ENCODE measurements at regions not wholly inside any gene's neighbourhood (a gene's known extent, or its start where the extent isn't known, plus 50 kb on each side); places are given as distances from the start of the nearest gene placed in this dataset.

- Histone ChIP-seq H3K36me3 (ENCODE audit: control insufficient read depth, insufficient read depth, low read length) (no peaks in the 10 kb centered on the region), H3K79me2 (ENCODE audit: control insufficient read depth, insufficient read depth, low read length) (no peaks in the 10 kb centered on the region), H3K27me3 (ENCODE audit: control insufficient read depth, insufficient read depth, low read length) (peaks cover 11% of the 10 kb centered on the region), H3K9ac (ENCODE audit: insufficient read depth, low read length) (no peak overlapping the region), H4K20me1 (ENCODE audit: control insufficient read depth, extremely low read depth, insufficient read depth, low read length) (no peaks in the 10 kb centered on the region), H3K4me3 (replicated peaks in 1 of 4; ENCODE audit: control extremely low read depth in 1 of 4, insufficient read depth in 1 of 4, low read depth in 3 of 4, low read length in 4 of 4) (no peak overlapping the region), H2AFZ (ENCODE audit: low read length) (no peak overlapping the region), H3K4me1 (ENCODE audit: control insufficient read depth, extremely low read depth, insufficient read depth, low read length) (no peaks in the 10 kb centered on the region), H3K27ac (ENCODE audit: insufficient read depth, low read length) (no peak overlapping the region), H3K4me2 (ENCODE audit: extremely low read depth, insufficient read depth, low read length) (no peak overlapping the region), H3K9me3 (ENCODE audit: control insufficient read depth, insufficient read depth, low read depth, low read length) (no peaks in the 10 kb centered on the region)
- no peak for DNase-seq (ENCODE audit: low read depth in 2 of 2)
- TF ChIP-seq EZH2 (IDR thresholded peaks at IDR 0.05; ENCODE audit: low read length, missing control alignments), result no peak
- TF ChIP-seq, protein P1, sequence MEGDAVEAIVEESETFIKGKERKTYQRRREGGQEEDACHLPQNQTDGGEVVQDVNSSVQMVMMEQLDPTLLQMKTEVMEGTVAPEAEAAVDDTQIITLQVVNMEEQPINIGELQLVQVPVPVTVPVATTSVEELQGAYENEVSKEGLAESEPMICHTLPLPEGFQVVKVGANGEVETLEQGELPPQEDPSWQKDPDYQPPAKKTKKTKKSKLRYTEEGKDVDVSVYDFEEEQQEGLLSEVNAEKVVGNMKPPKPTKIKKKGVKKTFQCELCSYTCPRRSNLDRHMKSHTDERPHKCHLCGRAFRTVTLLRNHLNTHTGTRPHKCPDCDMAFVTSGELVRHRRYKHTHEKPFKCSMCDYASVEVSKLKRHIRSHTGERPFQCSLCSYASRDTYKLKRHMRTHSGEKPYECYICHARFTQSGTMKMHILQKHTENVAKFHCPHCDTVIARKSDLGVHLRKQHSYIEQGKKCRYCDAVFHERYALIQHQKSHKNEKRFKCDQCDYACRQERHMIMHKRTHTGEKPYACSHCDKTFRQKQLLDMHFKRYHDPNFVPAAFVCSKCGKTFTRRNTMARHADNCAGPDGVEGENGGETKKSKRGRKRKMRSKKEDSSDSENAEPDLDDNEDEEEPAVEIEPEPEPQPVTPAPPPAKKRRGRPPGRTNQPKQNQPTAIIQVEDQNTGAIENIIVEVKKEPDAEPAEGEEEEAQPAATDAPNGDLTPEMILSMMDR (conservative IDR thresholded peaks at IDR 0.05 in 1 of 2, IDR thresholded peaks at IDR 0.05 in 1 of 2; ENCODE audit: low read depth in 1 of 2, low read length in 2 of 2), result no peak
These were observed 50.8 kb upstream of the ZMIZ1 start for GRCh38 chr10:79017882-79018520.

DNA sequence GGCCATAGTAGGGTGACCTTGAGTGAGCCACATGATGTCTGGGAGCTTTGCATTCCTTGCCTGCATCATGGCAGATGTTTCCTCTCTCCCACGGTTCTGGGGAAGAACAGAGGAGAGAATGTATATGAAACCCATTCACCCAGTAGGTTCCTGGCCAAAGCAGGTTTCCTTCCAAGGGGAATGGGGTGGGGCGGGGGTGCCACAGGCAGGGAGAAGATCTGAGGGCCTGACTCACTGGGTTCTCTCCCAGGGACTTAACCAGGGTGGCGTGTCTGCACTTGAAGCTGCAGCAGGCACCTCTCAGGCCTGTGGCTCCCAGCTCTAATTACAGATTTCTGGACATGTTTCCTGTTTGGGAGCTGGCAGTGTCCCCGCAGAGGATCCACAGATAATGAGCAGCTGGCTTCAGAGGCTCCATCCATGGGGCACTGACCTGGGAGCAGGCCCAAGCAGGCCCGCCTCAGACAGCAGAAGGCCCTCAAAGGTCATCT, 50.2 kb upstream of the ZMIZ1 start:
- no peak overlapping the region for H3K4me2 ChIP-seq (ENCODE audit: extremely low read depth, insufficient read depth, low read length)
- no peaks in the 10 kb centered on the region for H3K4me1 ChIP-seq (ENCODE audit: control insufficient read depth, extremely low read depth, insufficient read depth, low read length)
- TF ChIP-seq, protein P1 (conservative IDR thresholded peaks at IDR 0.05 in 1 of 2, IDR thresholded peaks at IDR 0.05 in 1 of 2; ENCODE audit: low read depth in 1 of 2, low read length in 2 of 2), result no peak
- TF ChIP-seq EZH2 (IDR thresholded peaks at IDR 0.05; ENCODE audit: low read length, missing control alignments), result no peak
- H2AFZ ChIP-seq (ENCODE audit: low read length), result no peak overlapping the region
- H3K9me3 ChIP-seq (ENCODE audit: control insufficient read depth, insufficient read depth, low read depth, low read length), result no peaks in the 10 kb centered on the region
- H3K27me3 ChIP-seq (ENCODE audit: control insufficient read depth, insufficient read depth, low read length), result peaks cover 6% of the 10 kb centered on the region
- H3K9ac ChIP-seq (ENCODE audit: insufficient read depth, low read length), result no peak overlapping the region
- H3K36me3 ChIP-seq (ENCODE audit: control insufficient read depth, insufficient read depth, low read length), result no peaks in the 10 kb centered on the region
- peak; percentile 32 to 59 for DNase-seq (ENCODE audit: low read depth in 2 of 2)
- no peak overlapping the region for H3K27ac ChIP-seq (ENCODE audit: insufficient read depth, low read length)
- H4K20me1 ChIP-seq (ENCODE audit: control insufficient read depth, extremely low read depth, insufficient read depth, low read length), result no peaks in the 10 kb centered on the region
- no peak overlapping the region for H3K4me3 ChIP-seq (replicated peaks in 1 of 4; ENCODE audit: control extremely low read depth in 1 of 4, insufficient read depth in 1 of 4, low read depth in 3 of 4, low read length in 4 of 4)
- H3K79me2 ChIP-seq (ENCODE audit: control insufficient read depth, insufficient read depth, low read length), result no peaks in the 10 kb centered on the region
